BJ (cell line): ENCODE measurements at regions not wholly inside any gene's neighbourhood (a gene's known extent, or its start where the extent isn't known, plus 50 kb on each side); places are given as distances from the start of the nearest gene placed in this dataset.
"Not testable (repeated sequence)": the region's sequence is repeated elsewhere in the genome, so short reads cannot be mapped to it uniquely, and the experiment has no call there.

Source experiments
- CTCF ChIA-PET: fragments of 350-600 bp; formaldehyde crosslinking; extraction: SDS; loops from one replicate; lab custom pipeline; 2021; ENCODE audit warnings: antibody characterized with exemption, inconsistent platforms; lab: Yijun Ruan, JAX
- POLR2A ChIA-PET: fragments of 300-600 bp; sonication (Branson Sonifier 250); formaldehyde crosslinking; extraction: SDS; loops from one replicate; lab custom pipeline; 2021; ENCODE audit warnings: antibody characterized with exemption; lab: Charles Lee
- DNase-seq: peaks from one replicate; pipeline ENCODE4 v3.0.0-alpha.2; 2011; ENCODE audit warnings: low read depth
- H3K27me3 ChIP-seq: 2 replicates; pipeline ENCODE4 v1.6.0; 2011; ENCODE audit warnings: low read length; ENCODE audit not compliant: control insufficient read depth, insufficient read depth
- H3K36me3 ChIP-seq: 2 replicates; pipeline ENCODE4 v1.5.1; 2011; ENCODE audit warnings: low read length; ENCODE audit not compliant: control insufficient read depth, insufficient read depth
- H3K4me3 ChIP-seq: 2 replicates; pipeline ENCODE4 v1.5.1; 2011; ENCODE audit warnings: low read depth, mild to moderate bottlenecking, control low read depth, low read length
- TF ChIP-seq, protein P1 (sequence below): IDR thresholded peaks from 2 replicates; pipeline ENCODE4 v1.5.1; 2011; ENCODE audit warnings: low read depth, mild to moderate bottlenecking, control low read depth, inconsistent platforms, low read length, moderate library complexity; ENCODE audit not compliant: insufficient read depth

DNA sequence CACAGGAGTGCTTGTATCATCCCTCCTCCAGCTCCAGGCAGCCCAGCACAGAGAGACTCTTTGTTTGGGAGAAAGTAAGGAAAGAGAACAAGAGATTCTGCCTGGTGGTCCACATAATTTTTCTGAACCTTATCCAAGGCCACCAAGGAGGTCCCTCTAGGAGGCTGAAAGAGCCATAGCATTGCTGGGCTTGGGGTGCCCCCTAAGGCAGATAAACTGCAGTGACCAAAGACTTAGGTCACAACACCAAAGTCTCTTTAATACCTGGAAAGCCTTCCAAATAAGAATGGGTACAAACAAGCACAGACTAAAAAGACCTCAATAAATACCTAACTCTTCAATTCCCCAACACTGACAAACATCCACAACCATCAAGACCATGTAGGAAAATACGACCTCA lies 310.2 kb upstream of the PPP2R3A start:
- CTCF ChIA-PET: no interaction called here
- H3K4me3 ChIP-seq: no peak overlapping the region
- H3K27me3 ChIP-seq: no peaks in the 10 kb centered on the region
- no peaks in the 10 kb centered on the region for H3K36me3 ChIP-seq
- POLR2A ChIA-PET: no interaction called here
- TF ChIP-seq, protein P1, sequence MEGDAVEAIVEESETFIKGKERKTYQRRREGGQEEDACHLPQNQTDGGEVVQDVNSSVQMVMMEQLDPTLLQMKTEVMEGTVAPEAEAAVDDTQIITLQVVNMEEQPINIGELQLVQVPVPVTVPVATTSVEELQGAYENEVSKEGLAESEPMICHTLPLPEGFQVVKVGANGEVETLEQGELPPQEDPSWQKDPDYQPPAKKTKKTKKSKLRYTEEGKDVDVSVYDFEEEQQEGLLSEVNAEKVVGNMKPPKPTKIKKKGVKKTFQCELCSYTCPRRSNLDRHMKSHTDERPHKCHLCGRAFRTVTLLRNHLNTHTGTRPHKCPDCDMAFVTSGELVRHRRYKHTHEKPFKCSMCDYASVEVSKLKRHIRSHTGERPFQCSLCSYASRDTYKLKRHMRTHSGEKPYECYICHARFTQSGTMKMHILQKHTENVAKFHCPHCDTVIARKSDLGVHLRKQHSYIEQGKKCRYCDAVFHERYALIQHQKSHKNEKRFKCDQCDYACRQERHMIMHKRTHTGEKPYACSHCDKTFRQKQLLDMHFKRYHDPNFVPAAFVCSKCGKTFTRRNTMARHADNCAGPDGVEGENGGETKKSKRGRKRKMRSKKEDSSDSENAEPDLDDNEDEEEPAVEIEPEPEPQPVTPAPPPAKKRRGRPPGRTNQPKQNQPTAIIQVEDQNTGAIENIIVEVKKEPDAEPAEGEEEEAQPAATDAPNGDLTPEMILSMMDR: no peak
- DNase-seq: no peak

DNA sequence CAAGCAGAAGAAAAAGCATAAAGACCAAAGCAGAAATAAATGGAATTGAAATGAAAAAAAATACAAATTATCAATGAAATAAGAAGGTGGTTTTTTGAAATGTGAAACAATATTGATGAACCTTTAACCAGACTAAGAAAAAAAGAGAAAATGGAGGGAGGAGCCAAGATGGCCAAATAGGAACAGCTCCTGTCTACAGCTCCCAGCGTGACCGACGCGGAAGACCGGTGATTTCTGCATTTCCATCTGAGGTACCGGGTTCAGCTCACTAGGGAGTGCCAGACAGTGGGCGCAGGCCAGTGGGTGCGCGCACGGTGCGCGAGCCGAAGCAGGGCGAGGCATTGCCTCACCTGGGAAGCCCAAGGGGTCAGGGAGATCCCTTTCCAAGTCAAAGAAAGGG lies 307.1 kb upstream of the PPP2R3A start:
- H3K27me3 ChIP-seq, H3K4me3 ChIP-seq, CTCF ChIA-PET, H3K36me3 ChIP-seq, POLR2A ChIA-PET, DNase-seq: not testable (repeated sequence)

DNA sequence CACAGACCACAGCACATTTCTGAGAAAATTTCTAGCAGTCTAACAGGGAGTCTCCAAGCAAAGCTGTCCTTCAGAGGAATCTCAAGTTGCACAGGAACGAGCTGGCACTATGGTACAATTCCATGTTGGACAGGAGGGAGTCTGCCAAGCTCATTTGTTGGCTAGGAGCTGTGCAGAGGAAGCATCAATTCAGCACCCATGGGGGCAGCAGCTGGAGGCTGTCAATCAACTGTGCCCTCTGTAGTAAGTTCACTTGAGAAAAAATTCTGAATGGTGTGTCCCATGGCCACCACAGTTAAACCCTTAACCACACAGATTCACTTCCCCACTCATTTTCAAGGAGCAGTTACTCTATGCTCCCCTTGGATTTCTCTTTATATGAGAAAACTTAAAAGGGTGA lies 298.5 kb upstream of the PPP2R3A start:
- H3K27me3 ChIP-seq: no peaks in the 10 kb centered on the region
- no peaks in the 10 kb centered on the region for H3K36me3 ChIP-seq
- no peak overlapping the region for H3K4me3 ChIP-seq
- TF ChIP-seq, protein P1: no peak
- ChIA-PET POLR2A (no interaction called here), CTCF (no interaction called here)
- no peak for DNase-seq

DNA sequence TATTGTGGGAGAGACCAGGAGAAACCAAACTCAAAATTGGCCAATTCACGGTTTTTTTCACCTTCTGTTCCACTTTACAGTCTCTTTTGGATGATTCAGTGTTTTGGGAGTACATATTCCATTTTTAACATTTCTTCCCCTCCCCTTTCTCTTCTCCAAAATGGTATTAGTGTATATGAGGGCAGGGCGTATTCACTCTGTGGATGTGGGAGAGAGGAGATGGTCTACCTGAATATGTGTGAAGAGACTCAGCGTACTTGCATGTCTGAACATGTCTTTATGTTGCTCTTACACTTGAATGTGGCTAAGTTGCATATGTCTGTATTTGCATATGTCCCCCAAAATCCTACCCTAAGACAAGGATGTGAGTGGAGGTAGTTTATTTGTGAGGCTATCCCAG lies 291.0 kb upstream of the PPP2R3A start:
- ChIA-PET CTCF (no interaction called here), POLR2A (no interaction called here)
- Histone ChIP-seq H3K36me3 (no peaks in the 10 kb centered on the region), H3K27me3 (no peaks in the 10 kb centered on the region), H3K4me3 (no peak overlapping the region)
- TF ChIP-seq, protein P1: no peak
- DNase-seq: no peak

DNA sequence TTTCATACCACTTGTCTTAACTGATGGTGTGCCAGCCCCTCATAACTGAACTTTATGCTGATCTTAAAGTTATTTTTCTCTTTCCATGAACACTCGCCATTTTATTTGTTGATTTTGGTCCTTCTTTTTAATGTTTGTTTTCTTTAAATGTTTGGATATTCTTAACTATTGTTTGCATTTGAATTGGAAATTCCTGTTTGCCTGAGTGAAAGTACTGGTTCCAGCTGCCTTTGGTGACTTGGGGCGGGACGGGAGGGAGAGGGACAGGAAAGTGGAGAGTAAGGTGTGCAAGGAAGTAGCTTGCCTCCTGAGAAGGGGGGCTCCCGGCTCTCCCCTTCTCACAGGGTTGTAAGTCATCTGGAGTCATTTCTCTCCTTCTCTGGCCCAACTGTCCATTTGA lies 287.1 kb upstream of the PPP2R3A start:
- ChIA-PET POLR2A (no interaction called here), CTCF (no interaction called here)
- Histone ChIP-seq H3K36me3 (no peaks in the 10 kb centered on the region), H3K4me3 (no peak overlapping the region), H3K27me3 (no peaks in the 10 kb centered on the region)
- TF ChIP-seq, protein P1: no peak
- no peak for DNase-seq

DNA sequence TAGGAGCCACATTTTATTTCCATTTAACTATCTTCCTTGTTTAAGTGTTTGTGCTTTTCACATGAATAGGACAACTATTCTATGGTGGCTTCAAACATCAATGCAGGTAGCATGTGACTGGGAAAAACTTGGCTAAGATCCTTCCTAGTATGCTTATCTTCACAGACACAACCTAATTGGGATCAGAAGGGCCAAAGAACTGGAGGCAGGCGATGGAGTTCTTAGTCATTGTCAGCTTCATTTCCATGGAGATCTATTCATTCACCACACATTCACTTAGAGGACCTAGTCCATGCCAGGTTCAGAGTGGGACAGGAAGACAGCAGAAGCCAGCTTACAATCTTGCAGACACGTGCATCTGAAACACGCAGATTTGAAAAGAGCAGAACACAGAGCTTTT lies 277.5 kb upstream of the PPP2R3A start:
- POLR2A ChIA-PET: no interaction called here
- Histone ChIP-seq H3K36me3 (no peaks in the 10 kb centered on the region), H3K27me3 (no peaks in the 10 kb centered on the region), H3K4me3 (no peak overlapping the region)
- CTCF ChIA-PET: no interaction called here
- TF ChIP-seq, protein P1: no peak
- no peak for DNase-seq
